ENCODE measurements at regions not wholly inside any gene's neighbourhood (a gene's known extent, or its start where the extent isn't known, plus 50 kb on each side); places are given as distances from the start of the nearest gene placed in this dataset.

- no peak for TF ChIP-seq CTCF (conservative IDR thresholded peaks at IDR 0.05; ENCODE audit: low read length)
- TF ChIP-seq EZH2phosphoT487 (IDR thresholded peaks at IDR 0.05; ENCODE audit: borderline replicate concordance): no peak
These were observed 138.6 kb downstream of the ARRDC3 start for GRCh38 chr5:91244380-91245073.
